Activated CD8-positive, alpha-beta memory T cell treated with anti-CD3 and anti-CD28 coated beads, Interleukin-2, amount 50 U/mL, for 48 hours (primary cell): ENCODE measurements at regions not wholly inside any gene's neighbourhood (a gene's known extent, or its start where the extent isn't known, plus 50 kb on each side); places are given as distances from the start of the nearest gene placed in this dataset.

Experiments
- DNase-seq: peaks from one replicate; pipeline ENCODE4 v3.0.0-alpha.2; 2020

DNA sequence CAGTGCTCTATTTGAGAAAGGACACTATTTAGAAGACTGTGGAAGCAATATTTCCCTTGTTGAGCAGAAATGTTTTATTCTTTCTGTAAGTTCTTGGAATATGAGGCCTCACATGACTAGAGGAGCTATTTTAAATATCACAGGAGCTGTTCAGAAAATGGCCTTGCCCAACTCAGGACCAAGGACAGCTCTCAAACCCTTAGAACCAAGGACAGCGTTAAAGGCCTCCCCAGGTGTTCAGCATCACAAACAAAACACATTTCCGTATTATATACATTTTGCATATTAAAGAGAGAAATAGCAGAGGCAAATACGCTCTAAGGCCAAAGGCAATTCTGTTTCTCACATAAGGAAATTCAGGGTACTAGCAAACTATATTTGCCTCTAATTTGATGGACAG lies 631.4 kb downstream of the CDH26 start:
- DNase-seq: no peak

DNA sequence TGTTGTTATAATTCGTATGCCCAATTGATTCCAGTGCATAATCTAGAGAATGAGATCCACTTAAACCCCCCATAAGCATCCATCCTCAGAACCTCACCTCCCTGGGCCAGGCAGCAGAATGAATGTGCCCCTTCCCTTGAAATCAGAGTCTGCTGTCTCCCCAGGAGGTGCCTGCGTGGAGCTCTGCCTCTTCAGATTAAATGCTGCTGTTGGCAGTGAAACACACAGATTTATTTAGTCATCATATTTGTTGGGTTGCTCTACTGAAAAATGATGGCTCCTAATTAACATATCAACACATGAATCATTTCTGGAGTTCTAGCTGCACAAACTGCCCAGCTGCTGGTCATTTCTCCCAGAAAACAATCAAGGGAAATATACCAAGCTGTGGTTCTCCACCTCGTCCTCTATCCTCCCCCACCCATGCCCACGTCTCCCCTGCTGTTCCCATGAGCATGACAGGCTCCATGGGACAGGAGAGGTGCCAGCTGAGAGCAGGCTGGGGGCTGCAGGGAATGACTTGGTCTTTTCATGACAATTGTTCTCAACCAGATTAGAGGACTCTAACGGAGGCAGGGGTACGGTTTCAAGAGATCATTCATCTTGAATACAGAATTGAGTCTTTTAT lies 633.1 kb downstream of the CDH26 start:
- DNase-seq: no peak

DNA sequence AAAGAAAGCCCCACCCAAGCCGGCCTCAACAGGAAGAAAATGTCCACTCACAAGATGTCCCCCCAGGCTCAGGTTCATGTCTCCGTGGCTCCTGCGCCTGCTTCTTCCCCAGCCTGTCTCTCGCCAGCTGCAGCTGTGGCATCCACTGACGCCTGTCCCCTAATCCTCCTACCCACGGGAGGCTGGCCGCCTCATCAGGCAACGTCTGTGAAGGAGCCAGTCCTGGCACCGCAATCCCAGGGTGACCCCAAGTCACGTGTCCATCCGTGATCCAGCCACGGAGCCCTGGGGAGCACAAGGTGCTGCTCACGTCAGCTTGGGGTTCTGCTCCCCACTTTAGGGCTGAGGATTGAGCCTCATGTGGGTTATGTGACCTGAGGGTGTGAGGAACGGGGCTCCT lies 640.3 kb downstream of the CDH26 start:
- no peak for DNase-seq

DNA sequence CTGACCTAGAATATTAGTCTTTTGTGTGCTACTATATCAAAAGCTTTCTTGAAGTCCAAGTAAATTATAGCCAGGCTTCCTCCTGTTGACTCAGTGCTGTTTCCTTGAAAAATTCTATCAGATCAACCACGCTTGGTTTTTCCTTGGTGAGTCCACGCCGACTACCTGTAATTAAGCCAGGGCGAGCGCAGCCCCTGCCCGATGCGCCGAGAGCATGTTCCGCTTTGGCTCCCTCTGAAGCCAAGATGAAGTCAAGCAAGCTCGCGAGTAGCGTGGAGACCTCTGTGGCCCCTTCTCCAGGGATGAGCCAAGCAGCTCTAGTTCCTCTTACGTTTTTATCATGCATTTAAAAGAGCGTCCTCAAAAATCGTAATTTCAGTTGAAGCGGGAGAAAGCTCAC lies 641.2 kb downstream of the CDH26 start:
- no peak for DNase-seq

DNA sequence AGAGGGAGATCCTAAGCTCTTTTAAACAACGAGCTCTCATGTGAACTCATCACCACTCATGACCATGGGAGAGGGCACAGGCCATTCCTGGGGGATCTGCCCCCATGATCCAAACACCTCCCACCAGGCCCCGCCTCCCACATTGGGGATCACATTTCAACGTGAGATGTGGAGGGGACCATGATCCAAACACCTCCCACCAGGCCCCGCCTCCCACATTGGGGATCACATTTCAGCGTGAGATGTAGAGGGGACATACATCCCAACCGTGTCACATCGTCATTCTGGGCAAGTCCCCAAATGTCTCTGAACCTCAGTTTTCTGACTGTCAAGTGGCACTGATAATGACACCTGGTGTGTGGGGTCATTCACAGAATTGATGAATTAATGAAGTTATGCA lies 641.8 kb downstream of the CDH26 start:
- DNase-seq: no peak

DNA sequence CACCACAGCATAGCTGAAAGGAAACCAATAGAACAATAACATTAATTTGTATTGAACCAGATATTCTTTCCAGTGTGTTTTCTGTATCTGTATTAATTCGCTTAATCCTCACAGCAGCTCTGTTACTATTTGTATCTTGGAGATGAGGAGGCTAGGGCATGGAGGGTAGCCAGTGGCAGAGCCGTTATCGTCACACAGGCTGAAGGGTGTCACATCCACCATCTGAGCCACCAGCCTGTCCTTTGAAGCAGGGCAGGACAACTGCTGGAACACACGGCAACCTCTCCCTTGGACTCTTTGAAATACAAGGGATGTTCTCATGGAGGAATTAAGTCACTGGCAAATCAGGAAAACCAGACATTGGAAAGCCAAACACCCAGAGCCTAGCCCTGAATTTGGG lies 628.0 kb upstream of the CDH4 start:
- no peak for DNase-seq

DNA sequence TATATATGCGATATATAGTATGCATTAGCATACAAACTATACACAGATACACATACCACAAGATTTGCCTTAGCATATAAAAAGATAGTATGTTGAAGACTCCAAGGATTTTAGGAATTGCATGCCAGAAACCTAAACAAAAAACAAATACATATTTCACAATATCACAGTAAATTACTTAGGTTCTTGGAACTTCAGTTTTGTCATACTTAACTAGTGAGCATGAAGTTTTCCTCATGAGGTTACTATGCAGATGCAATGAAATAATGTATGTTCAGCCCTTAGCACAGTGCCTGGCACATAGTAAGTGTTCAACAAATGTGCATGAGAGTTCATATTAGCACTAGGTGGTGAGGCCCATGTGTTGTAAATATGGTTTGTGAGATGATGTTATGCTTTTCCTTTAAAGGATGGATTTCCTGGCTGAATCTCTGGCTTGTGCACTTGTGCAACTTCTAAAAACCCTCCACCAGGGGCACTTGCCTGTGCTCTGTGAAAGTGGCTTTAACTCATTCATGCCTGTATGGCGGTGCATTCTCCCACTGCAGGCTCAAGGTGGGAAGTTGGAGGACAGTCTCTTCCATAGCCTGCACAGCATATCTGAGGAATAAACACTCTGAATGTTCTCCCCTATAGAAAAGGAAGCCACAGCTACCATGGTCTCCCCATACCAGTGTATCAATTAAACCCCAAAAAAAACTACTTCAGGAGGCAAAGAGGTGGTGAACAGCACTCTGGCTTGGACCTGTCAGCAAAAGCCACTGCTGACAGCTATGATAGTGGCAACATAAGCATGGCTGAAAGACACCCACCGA lies 624.1 kb upstream of the CDH4 start:
- no peak for DNase-seq

DNA sequence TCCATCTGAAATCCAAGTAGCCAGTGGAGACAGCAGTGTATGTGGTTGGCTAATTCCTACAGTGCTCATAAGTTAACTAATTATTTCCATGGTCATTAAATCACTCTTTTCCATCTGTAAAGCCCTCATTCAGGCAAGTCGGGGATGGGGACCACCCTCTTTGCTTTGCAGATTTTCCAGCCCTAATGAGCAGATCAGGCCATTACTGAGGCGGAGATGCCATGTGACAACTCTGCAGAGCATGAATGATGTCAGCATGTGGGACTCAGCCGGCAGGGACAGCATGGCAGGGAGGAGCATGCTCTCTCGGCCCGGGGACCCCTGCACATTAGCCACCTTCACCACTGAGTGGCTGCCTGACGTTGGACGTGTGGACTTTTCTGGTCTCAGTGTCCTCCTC lies 623.3 kb upstream of the CDH4 start:
- DNase-seq: no peak

DNA sequence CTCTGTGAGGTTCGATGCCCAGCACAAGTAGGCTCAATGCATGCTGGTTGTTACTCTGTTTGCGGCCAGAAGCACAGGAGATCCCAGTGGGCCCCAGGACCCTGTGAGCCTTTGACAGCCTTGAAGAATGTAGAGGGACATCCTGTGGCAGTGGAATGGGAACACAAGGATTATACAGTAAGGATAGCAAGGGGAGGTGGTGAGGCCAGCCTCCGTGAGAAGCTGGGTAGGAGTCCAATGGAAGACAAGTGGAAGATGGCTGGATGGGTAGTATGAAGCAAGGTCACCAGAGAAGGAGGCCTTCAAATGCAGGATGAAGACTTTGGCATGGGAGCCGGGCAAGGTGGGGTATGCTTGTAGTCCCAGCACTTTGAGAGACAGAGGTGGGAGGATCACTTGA lies 622.9 kb upstream of the CDH4 start:
- DNase-seq: no peak

DNA sequence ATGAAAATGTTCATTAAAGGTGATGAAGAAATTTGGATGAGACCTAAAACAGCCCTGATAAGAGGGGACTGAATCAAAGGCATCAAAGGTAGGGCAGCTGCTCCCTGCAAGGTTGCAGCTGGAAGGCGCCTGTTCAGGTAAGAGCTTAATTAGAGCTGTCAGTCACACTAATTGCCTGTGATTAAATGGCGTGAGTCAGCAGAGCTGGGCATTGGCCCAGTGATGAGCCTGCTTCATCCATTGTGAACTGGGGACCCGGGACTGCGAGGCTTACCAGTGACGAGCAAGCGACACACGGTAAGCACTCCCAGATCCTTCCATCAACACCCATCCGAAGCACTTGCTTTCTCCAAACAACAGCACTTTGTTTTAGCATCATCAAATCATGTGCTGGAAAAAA lies 621.5 kb upstream of the CDH4 start:
- DNase-seq: no peak

DNA sequence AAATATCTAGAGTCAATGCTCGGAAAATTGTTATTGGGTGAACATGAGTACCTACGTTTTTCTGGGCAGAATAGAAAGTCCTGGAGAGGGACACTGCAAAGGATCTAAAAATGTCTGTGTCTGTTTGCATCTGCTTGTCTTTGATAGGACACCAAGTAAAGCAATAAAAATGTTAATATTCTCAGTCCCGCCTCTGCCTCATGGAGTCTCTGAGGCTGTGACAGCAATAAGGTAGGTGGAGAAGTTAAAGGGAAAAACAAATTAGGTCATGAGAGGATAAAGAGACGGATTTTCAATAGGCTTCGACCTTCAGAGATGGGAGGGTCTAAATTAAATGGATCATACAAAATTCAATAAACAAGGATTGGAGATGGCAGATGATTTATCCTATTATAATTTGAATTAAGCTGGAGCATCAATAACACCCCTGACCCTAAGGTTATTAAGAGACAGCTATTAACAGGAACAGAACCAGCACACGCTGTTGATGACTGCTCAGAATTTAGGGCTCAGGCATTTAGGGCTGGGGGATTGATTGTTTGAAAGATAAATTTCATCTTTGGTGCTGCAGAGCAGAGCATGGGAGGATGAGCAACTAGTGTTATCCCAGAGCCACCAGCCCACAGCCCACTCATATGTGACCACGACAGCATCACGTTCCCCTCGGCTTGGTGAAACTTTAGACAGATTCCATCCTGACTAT lies 620.3 kb upstream of the CDH4 start:
- DNase-seq: no peak

DNA sequence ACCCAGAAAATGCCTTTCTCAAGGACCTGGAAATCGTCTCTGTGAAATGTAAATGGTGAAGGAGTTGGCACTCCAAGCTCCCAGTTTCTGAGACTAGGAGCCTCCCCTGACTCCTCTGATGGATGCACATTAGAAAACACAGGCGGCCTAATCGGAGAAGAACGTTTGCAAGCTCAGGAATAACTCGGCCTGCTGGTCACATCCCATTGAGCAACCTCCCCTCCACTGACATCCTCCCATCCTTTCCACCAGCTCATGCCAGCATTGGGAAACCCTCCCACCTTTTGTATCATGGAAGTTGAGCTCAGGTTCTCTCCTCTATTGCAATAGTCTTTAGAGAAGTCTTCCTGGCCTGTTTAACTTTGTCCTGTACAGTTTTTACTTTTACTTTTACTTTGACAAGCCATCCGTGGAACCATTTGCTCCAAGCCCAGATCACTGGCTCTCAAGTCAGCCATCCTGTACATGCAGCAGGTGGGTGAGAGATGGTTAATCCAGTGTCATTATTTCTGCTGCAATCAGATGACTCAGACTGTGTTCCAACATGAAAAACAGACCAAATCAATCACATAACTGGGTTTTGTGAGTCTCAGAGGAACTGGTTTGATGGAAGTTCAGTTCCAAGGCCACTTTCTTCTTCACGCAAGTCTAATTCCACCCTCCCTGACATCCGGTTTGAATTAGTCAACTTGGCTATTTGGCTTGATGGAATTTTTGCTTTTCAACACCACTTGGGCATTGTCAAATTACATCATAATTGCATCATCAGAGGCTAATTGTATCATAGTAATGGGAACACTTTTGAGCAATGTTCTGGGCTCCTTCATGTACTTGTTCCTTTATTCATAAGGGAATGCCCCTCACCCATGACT lies 619.4 kb upstream of the CDH4 start:
- no peak for DNase-seq

DNA sequence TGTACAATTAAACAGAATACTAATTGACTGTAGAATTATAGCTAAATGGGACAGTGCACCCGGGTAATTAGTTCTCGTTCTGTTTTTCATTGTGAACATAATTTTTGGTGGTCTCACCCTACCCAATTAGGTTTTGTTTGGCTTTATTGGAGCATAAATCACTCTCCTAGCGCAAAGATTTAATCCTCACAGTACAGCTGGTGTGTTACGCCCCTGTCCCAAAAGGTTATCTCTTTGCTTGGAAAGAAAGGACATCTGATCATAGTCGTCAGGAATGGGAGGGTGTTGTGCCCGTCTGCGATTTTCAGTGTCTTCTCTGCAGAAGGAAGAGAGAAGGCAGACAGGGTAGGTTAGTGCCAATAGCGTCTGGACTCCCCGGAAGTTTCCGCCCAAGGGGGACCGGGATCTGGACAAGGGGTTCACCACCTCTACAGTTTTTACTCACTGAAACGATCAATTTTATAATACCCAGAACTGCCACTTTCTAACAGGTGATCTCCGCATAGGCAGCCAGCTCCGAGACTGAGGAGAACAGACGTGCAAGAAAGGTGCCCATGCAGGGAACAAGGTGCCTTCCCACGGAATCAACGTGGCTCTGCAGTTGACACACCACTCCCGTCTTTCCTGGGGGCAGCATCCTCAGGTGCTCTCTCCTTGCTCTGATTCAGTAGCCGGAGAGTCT lies 617.4 kb upstream of the CDH4 start:
- no peak for DNase-seq

DNA sequence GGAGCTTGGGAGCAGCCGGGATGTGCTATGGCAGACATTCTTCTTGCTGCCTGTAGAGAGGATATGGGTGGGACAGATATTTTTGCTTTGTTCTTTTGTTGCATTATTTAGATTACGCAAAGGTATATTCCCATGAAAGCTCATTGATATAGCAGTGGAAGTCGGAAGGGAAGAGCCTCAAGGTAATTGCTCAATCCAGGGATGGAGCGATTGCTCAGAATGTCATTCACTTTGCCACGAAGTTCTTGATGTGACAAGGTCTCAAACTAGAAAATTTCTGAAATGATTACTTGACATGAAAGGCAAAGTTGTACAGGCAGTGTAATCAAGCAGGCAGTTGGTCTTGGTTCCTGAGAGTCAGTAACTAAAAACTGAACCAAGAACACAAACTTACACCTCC lies 615.6 kb upstream of the CDH4 start:
- no peak for DNase-seq

DNA sequence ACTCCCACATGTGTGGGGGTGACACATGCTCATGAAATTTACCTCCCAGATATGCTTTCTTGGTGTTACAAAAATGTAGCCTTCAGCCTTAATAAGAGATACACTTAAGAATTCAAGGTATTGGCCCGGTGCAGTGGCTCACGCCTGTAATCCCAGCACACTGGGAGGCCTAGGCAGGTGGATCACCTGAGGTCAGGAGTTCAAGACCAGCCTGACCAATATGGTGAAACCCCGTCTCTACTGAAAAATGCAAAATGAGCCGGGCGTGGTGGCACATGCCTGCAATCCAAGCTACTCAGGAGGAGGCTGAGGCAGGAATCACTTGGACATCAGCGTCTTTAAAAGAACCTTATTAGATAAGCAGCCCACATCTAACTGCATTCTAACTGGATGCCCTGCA lies 614.3 kb upstream of the CDH4 start:
- no peak for DNase-seq

DNA sequence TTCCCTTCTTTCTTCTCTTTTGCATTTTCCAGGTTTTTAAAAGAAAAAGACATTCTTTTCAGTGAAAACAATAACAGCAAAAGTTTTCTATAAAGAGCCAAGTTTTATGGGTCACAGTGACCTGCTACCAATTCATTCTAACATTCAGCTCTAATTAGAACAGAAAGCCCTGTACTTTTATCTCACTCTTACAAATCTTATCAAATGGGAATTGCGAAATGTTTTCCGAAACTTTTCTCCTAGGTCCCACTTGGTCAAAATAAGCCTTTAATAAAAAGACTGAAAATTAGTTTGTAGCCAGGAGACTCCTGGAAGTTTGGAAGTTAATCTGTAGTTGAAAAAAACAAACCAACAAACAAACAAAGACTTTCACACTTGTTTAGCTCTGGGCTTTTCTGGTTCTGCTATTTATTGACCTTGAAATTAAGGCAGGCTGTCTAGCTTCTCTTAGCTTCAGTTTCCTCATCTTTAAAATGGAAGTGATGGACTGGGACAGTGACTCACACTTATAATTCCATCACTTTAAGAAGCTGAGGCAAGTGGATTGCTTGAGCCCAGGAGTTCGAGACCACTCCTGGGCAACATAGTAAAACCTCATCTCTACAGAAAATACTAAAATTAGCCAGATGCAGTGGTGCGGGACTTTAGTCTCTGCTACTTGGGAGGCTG lies 613.5 kb upstream of the CDH4 start:
- DNase-seq: no peak

DNA sequence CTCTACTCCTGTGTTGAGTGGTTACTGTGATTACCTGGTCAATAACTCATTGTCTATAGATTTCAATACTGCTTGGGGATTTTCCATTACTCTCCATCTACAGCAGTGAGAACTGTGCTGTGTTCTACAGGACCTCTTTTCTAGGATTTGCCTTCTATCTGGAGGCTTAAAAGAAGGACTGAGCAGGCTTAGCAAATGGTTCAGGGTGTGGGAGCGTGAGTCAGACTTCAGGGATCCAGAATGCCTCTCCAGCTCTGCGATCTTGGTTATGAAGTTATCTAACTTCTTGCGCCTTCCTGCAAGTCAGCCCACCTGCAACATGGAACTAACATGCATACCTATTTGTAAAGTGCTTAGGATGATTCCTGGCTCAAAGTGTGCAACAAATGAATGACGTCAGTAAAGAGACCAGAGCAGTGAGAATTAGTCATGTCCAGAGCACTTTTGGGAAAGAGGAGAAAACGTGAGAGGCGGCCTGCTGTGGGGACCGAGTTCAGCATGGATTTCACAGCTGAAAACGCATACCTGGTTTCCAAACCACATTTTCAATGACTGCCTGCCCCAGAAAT lies 610.1 kb upstream of the CDH4 start:
- DNase-seq: no peak

DNA sequence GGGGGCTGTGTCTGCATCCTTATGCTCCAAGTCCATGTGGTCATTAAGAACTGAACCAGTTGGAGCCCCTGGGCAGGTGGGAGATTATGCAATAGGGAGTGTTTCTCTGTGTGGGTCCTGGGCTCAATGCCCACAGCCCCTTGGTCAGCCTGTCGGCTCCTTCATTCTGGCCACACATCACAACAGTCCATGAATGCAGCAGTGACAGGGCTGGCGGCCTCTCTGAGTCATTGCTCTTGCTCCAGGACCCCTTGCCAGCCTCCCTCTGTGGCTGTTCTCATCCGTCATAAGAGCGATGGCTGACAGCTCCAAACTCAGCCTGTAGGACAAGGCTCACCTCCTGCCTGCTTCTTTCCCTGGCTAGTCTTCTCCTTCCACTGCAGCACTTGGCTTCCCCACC lies 609.5 kb upstream of the CDH4 start:
- DNase-seq: no peak

DNA sequence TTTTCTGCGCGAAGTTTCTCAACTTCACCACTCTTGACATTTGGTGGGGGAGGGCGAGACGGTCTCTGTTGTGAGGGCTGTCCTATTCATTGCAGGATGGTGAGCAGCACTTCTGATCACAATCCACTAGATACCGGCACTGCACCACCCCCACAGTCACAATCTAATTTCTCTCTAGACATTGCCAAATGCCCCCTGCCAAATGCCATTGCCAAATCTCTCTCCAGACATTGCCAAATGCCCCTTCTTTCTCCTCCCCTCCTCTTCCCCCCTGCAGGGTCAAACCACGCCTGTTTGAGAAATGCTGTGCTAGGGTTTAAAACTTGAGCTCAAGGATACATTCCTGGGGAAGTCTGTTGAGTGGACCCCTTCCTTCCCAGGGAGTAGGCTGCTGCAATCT lies 603.5 kb upstream of the CDH4 start:
- DNase-seq: no peak

DNA sequence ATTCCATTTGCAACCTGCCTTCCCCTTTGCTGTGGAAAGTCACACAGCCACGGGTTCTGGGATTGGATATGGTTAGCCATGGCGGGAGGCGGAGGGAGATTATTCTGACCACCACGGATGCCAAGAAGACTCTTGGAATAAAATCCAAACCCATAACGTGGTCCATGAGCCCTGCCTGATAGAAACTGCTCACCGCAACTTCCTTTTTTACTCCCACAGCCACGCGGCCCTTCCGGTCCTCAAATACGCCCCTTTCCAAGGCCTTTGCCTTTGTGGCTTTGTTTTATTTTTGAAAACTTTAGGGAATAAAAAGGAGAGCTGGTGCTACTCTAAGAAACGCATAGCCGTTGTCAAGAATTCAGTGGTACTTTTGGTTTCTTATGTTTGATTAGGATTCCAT lies 602.5 kb upstream of the CDH4 start:
- no peak for DNase-seq

DNA sequence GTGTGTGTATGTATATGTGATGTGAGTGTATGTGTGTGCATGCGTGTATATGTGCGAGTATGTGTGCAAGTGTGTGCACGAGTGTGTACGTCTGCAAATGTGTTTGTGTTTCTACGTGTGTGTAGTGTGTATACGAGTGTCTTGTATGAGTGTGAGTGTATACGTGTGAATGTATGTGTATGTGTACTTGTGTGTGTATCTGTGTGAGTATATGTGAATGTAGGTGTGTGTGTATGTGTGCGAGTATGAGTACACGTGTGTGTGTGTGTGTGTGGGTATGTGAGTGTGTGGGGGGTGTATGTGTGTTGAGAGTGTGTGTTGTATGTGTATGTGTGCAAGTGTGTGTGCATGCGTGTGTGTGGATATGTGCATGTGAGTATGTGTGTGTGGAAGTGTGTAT lies 602.0 kb upstream of the CDH4 start:
- no peak for DNase-seq

DNA sequence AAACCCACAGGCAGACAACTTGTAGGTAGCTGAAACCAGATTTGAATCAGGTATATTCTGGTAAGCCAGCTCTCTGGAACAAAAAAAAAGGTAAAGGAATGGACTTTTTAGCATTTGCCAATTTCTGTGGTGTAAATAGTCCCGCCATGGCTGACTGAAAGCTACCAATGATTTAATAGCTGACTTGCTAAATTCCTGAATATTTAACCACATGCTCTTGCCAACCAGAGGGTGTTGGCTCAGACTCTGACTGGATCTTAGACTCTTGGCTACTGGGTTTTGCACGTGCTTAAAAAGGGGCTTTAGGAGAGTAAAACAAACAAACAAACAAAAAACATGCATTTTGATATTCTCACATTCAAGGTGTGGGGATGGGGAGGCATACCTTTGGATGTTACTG lies 600.0 kb upstream of the CDH4 start:
- no peak for DNase-seq
